Ovary (tissue), 3 donors: ENCODE measurements at regions not wholly inside any gene's neighbourhood (a gene's known extent, or its start where the extent isn't known, plus 50 kb on each side); places are given as distances from the start of the nearest gene placed in this dataset.

ENCODE experiments used
- CTCF ChIP-seq, 3 donors: fragments of 450-650 bp in 2 of 3; fragments of 200-600 bp in 1 of 3; IDR thresholded peaks; one replicate each; pipeline versions ENCODE4 v1.5.1 to v1.8.0; 2016 to 2022; ENCODE audit warnings: antibody characterized with exemption in 3 of 3, mild to moderate bottlenecking in 1 of 3
- EP300 ChIP-seq: sonication (generic); formaldehyde crosslinking; IDR thresholded peaks from one replicate; pipeline ENCODE4 v1.6.1; 2017; ENCODE audit warnings: antibody characterized with exemption
- POLR2A ChIP-seq: fragments of 450-650 bp; IDR thresholded peaks from one replicate; pipeline ENCODE4 v1.6.1; 2017; ENCODE audit warnings: antibody characterized with exemption, mild to moderate bottlenecking, moderate library complexity
- donor health status: DM: no; HTN: no; CAD: no.

- TF ChIP-seq CTCF (IDR thresholded peaks at IDR 0.05) = no peak
- TF ChIP-seq POLR2A = no peak
- no peak for TF ChIP-seq EP300
Measured at GRCh38 chr3:103406320-103406850, 971.6 kb downstream of the ZPLD1 start.
